A549 (cell line): ENCODE measurements at regions not wholly inside any gene's neighbourhood (a gene's known extent, or its start where the extent isn't known, plus 50 kb on each side); places are given as distances from the start of the nearest gene placed in this dataset.

Experiments
- ATOH8 ChIP-seq: fragments of 250-450 bp; sonication (Bioruptor Pico); IDR thresholded peaks from 2 replicates; pipeline ENCODE4 v1.5.0; 2020; ENCODE audit warnings: low read depth, mild to moderate bottlenecking, moderate library complexity
- BHLHE40 ChIP-seq: IDR thresholded peaks from 2 replicates; pipeline ENCODE4 v1.6.1; 2012; ENCODE audit warnings: low read depth, low read length, inconsistent platforms
- CBX2 ChIP-seq: fragments of 200-600 bp; sonication (generic); IDR thresholded peaks from 2 replicates; pipeline ENCODE4 v1.6.1; 2016; ENCODE audit warnings: low read depth, mild to moderate bottlenecking, borderline replicate concordance
- CEBPB ChIP-seq, 2 experiments: fragments of >200 bp in 1 of 2; sonication (Bioruptor Twin) in 1 of 2; formaldehyde crosslinking in 1 of 2; IDR thresholded peaks; 2 replicates each; pipeline ENCODE4 v1.6.1; 2012 to 2016
- CHD2 ChIP-seq: fragments of 150-350 bp; IDR thresholded peaks from 2 replicates; pipeline ENCODE4 v1.6.1; 2014; ENCODE audit warnings: low read length; ENCODE audit not compliant: partially characterized antibody
- CHD4 ChIP-seq: fragments of 200-600 bp; sonication (generic); IDR thresholded peaks from 2 replicates; pipeline ENCODE4 v1.6.1; 2016; ENCODE audit warnings: antibody characterized with exemption, mild to moderate bottlenecking, borderline replicate concordance
- EHF ChIP-seq: fragments of 250-450 bp; sonication (Bioruptor Pico); IDR thresholded peaks from 2 replicates; pipeline ENCODE4 v1.5.0; 2020; ENCODE audit warnings: mild to moderate bottlenecking
- EHMT2 ChIP-seq: fragments of 200-600 bp; sonication (generic); IDR thresholded peaks from 2 replicates; pipeline ENCODE4 v1.6.1; 2016; ENCODE audit warnings: antibody characterized with exemption, low read depth, mild to moderate bottlenecking, moderate library complexity
- EP300 ChIP-seq, 2 experiments: fragments of >200 bp; sonication (Bioruptor Twin); formaldehyde crosslinking; IDR thresholded peaks; 2 replicates in 1 of 2; 3 replicates in 1 of 2; pipeline ENCODE4 v1.6.1; 2016 to 2017
- FOSB ChIP-seq: fragments of 250-450 bp; sonication (Bioruptor Pico); IDR thresholded peaks from 2 replicates; pipeline ENCODE4 v1.5.0; 2020; ENCODE audit warnings: mild to moderate bottlenecking, moderate library complexity
- FOXS1 ChIP-seq: fragments of 250-450 bp; sonication (Bioruptor Pico); IDR thresholded peaks from 2 replicates; pipeline ENCODE4 v1.5.0; 2020; ENCODE audit warnings: mild to moderate bottlenecking, moderate library complexity
- GATA3 ChIP-seq: IDR thresholded peaks from 2 replicates; pipeline ENCODE4 v1.6.1; 2012; ENCODE audit warnings: borderline replicate concordance
- HMGXB4 ChIP-seq: fragments of 250-450 bp; sonication (Bioruptor Pico); IDR thresholded peaks from 2 replicates; pipeline ENCODE4 v1.5.0; 2021; ENCODE audit warnings: mild to moderate bottlenecking, moderate library complexity, borderline replicate concordance
- HOXB13 ChIP-seq: fragments of 250-450 bp; sonication (Bioruptor Pico); IDR thresholded peaks from 2 replicates; pipeline ENCODE4 v1.5.0; 2020; ENCODE audit warnings: low read depth, mild to moderate bottlenecking, moderate library complexity
- HOXB5 ChIP-seq: fragments of 250-450 bp; sonication (Bioruptor Pico); IDR thresholded peaks from 2 replicates; pipeline ENCODE4 v1.5.0; 2020; ENCODE audit warnings: mild to moderate bottlenecking, moderate library complexity
- JUN ChIP-seq, 2 experiments: fragments of >200 bp; sonication (Bioruptor Twin); formaldehyde crosslinking; IDR thresholded peaks; 2 replicates in 1 of 2; 3 replicates in 1 of 2; pipeline ENCODE4 v1.6.1; 2016 to 2017
- KDM1A ChIP-seq: fragments of 200-600 bp; sonication (generic); IDR thresholded peaks from 2 replicates; pipeline ENCODE4 v1.6.1; 2016; ENCODE audit warnings: low read depth, mild to moderate bottlenecking
- KDM5A ChIP-seq: fragments of 200-600 bp; sonication (generic); IDR thresholded peaks from 2 replicates; pipeline ENCODE4 v1.6.1; 2016; ENCODE audit warnings: antibody characterized with exemption, mild to moderate bottlenecking
- MYC ChIP-seq: IDR thresholded peaks from 2 replicates; pipeline ENCODE4 v1.6.1; 2012; ENCODE audit warnings: mild to moderate bottlenecking, inconsistent platforms, low read length, improper control_type of control experiment, borderline replicate concordance
- NPAS2 ChIP-seq: fragments of 250-450 bp; sonication (Bioruptor Pico); IDR thresholded peaks from 2 replicates; pipeline ENCODE4 v1.8.0; 2022; ENCODE audit warnings: mild to moderate bottlenecking, moderate library complexity, borderline replicate concordance
- NR3C1 ChIP-seq: fragments of >200 bp; sonication (Bioruptor Twin); formaldehyde crosslinking; IDR thresholded peaks from 3 replicates; pipeline ENCODE4 v1.6.1; 2017
- POLR2AphosphoS2 ChIP-seq: conservative IDR thresholded peaks from 2 replicates; pipeline ENCODE4 v1.6.1; 2012; ENCODE audit warnings: low read length, improper control_type of control experiment, inconsistent platforms
- RAD21 ChIP-seq, 2 experiments: fragments of >200 bp in 1 of 2; sonication (Bioruptor Twin) in 1 of 2; formaldehyde crosslinking in 1 of 2; IDR thresholded peaks in 1 of 2; conservative IDR thresholded peaks in 1 of 2; 2 replicates in 1 of 2; 3 replicates in 1 of 2; pipeline ENCODE4 v1.6.1; 2012 to 2018; ENCODE audit warnings: inconsistent platforms in 1 of 2
- RFX5 ChIP-seq: fragments of 450-650 bp; IDR thresholded peaks from 2 replicates; pipeline ENCODE4 v1.7.1; 2014; ENCODE audit warnings: antibody characterized with exemption, mild to moderate bottlenecking, moderate library complexity
- SMC3 ChIP-seq: fragments of >200 bp; sonication (Bioruptor Twin); formaldehyde crosslinking; IDR thresholded peaks from 3 replicates; pipeline ENCODE4 v1.6.1; 2018; ENCODE audit warnings: inconsistent platforms
- ZC3H11A ChIP-seq: fragments of 450-650 bp; IDR thresholded peaks from 2 replicates; pipeline ENCODE4 v1.6.1; 2014; ENCODE audit warnings: antibody characterized with exemption, mild to moderate bottlenecking
- ZFP36 ChIP-seq: fragments of 450-650 bp; IDR thresholded peaks from 2 replicates; pipeline ENCODE4 v1.6.1; 2014; ENCODE audit warnings: borderline replicate concordance; ENCODE audit not compliant: partially characterized antibody
- ZNF302 ChIP-seq: fragments of 250-450 bp; sonication (Bioruptor Pico); IDR thresholded peaks from 2 replicates; pipeline ENCODE4 v1.9.0; 2021; ENCODE audit warnings: inconsistent platforms, mild to moderate bottlenecking, moderate library complexity
- ZSCAN20 ChIP-seq: fragments of 250-450 bp; sonication (Bioruptor Pico); IDR thresholded peaks from 2 replicates; pipeline ENCODE4 v1.8.0; 2022; ENCODE audit warnings: mild to moderate bottlenecking, moderate library complexity
- TF ChIP-seq, protein P1 (sequence below): fragments of 150-350 bp; IDR thresholded peaks from 2 replicates; pipeline ENCODE4 v1.6.1; 2014; ENCODE audit warnings: low read depth, mild to moderate bottlenecking, low read length
- TF ChIP-seq, protein P2 (sequence below): fragments of >200 bp; sonication (Bioruptor Twin); formaldehyde crosslinking; IDR thresholded peaks from 3 replicates; pipeline ENCODE4 v1.6.1; 2016

DNA sequence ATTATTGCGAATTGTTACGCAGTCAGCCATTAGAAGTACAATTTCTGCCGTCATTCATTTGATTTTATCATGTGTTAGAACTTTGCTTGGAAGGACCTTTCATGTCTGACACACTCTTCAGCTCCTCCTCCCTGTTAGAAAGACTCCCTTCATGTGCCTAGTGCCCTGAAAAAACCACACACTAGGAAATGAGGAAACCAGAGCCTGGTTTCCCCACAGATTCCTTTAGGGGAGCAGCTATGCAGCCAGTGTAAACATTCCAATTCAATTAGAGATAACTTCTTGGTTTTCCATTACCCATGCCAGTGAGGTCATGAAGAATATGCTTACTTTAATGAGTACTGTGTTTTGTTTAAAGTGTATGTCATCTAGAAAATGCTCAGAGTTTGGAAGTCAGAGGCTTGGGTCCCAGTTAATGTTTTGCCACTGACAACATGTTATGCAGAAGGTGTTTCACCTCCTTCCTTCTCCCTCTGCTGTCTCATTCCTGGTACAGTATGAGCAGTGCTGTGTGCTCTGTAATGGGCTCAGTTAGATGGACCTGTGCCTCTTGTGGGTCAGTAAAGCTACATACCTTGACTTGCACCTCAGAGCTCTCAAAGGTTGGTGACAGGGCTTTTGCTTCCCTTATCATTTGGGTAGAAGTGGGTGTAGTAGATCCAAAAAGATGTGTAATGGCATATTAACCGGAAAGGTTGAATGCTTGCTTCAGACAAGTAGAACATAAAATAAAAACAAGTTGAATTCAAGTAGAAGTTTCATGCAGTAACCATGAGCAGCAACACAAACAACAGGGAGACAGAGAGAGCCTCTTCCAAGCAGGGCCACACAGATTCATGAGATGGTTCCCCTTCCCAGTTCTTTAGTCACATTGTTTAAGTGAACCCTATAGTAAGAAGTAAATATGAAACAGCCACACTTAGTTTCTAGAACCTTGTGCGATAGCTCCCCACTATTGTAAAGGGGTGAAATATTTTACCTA is 52.6 kb upstream of the TNFAIP8 start (continued):
- TF ChIP-seq JUN (IDR thresholded peaks at IDR 0.05) (peak; percentile 78 to 89), ZNF302 (CRISPR knock-in tag) (no peak), NPAS2 (CRISPR knock-in tag) (no peak), POLR2AphosphoS2 (no peak), MYC (0 out of 2 replicates have a peak, but pooled peaks have one; percentile 11), KDM1A (no peak), BHLHE40 (no peak), EHMT2 (no peak), CBX2 (no peak), CHD4 (no peak), FOXS1 (CRISPR knock-in tag) (no peak), EHF (no peak), ZFP36 (no peak), ATOH8 (CRISPR knock-in tag) (no peak), HMGXB4 (no peak), CEBPB (IDR thresholded peaks at IDR 0.05) (peak; percentile 67 to 86), ZSCAN20 (CRISPR knock-in tag) (no peak), HOXB13 (CRISPR knock-in tag) (no peak), NR3C1 (no peak), RFX5 (no peak), KDM5A (no peak), CHD2 (no peak), HOXB5 (CRISPR knock-in tag) (peak; percentile 26; the same call in 1 of the 2 replicates), RAD21 (conservative IDR thresholded peaks at IDR 0.05 in 1 of 2, IDR thresholded peaks at IDR 0.05 in 1 of 2) (peak; percentile 40 to 50), GATA3 (peak; percentile 94), FOSB (CRISPR knock-in tag) (no peak), SMC3 (peak; percentile 45), ZC3H11A (no peak), EP300 (IDR thresholded peaks at IDR 0.05) (peak; percentile 79 to 90; a peak in 4 of 5 replicates)
- TF ChIP-seq, protein P1, sequence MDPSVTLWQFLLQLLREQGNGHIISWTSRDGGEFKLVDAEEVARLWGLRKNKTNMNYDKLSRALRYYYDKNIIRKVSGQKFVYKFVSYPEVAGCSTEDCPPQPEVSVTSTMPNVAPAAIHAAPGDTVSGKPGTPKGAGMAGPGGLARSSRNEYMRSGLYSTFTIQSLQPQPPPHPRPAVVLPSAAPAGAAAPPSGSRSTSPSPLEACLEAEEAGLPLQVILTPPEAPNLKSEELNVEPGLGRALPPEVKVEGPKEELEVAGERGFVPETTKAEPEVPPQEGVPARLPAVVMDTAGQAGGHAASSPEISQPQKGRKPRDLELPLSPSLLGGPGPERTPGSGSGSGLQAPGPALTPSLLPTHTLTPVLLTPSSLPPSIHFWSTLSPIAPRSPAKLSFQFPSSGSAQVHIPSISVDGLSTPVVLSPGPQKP, result no peak
- TF ChIP-seq, protein P2, sequence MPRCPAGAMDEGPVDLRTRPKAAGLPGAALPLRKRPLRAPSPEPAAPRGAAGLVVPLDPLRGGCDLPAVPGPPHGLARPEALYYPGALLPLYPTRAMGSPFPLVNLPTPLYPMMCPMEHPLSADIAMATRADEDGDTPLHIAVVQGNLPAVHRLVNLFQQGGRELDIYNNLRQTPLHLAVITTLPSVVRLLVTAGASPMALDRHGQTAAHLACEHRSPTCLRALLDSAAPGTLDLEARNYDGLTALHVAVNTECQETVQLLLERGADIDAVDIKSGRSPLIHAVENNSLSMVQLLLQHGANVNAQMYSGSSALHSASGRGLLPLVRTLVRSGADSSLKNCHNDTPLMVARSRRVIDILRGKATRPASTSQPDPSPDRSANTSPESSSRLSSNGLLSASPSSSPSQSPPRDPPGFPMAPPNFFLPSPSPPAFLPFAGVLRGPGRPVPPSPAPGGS, result peak; percentile 68; the same call in 2 of the 3 replicates
- TF ChIP-seq, all 56 proteins: peak for 14
